Fibroblast of skin of back (primary cell): ENCODE measurements at regions not wholly inside any gene's neighbourhood (a gene's known extent, or its start where the extent isn't known, plus 50 kb on each side); places are given as distances from the start of the nearest gene placed in this dataset.

Source experiments
- DNase-seq: peaks from one replicate; pipeline ENCODE4 v3.0.0-alpha.2; 2013

- DNase-seq, result no peak
These were observed 1013.8 kb upstream of the EEF2KMT start for GRCh38 chr16:6111390-6111789.

GRCh38 chr16:6110346-6110745 lies 1012.8 kb upstream of the EEF2KMT start:
- no peak for DNase-seq

GRCh38 chr16:6106061-6106460 lies 1008.5 kb upstream of the EEF2KMT start:
- no peak for DNase-seq

GRCh38 chr16:6105115-6105514 lies 1007.5 kb upstream of the EEF2KMT start:
- no peak for DNase-seq

GRCh38 chr16:6104428-6104827 lies 1006.8 kb upstream of the EEF2KMT start:
- DNase-seq, result no peak

- no peak for DNase-seq
These were observed 1006.0 kb upstream of the EEF2KMT start for GRCh38 chr16:6103561-6103960.

- no peak for DNase-seq
These were observed 1001.5 kb upstream of the EEF2KMT start for GRCh38 chr16:6099102-6099501.

GRCh38 chr16:6096931-6097670 lies 999.5 kb upstream of the EEF2KMT start:
- DNase-seq, result no peak

- DNase-seq, result no peak
These were observed 997.8 kb upstream of the EEF2KMT start for GRCh38 chr16:6095414-6095813.

GRCh38 chr16:6091021-6091420 lies 993.4 kb upstream of the EEF2KMT start:
- DNase-seq, result no peak

GRCh38 chr16:6081320-6081976 lies 983.9 kb upstream of the EEF2KMT start:
- DNase-seq, result peak; percentile 2

GRCh38 chr16:6076631-6077030 lies 979.0 kb upstream of the EEF2KMT start:
- DNase-seq, result no peak

GRCh38 chr16:6068063-6068462 lies 970.5 kb upstream of the EEF2KMT start:
- DNase-seq, result no peak

- no peak for DNase-seq
These were observed 969.1 kb upstream of the EEF2KMT start for GRCh38 chr16:6066652-6067051.

- no peak for DNase-seq
These were observed 965.9 kb upstream of the EEF2KMT start for GRCh38 chr16:6063526-6063925.

GRCh38 chr16:6059671-6060070 lies 962.1 kb upstream of the EEF2KMT start:
- DNase-seq, result no peak

- no peak for DNase-seq
These were observed 960.2 kb upstream of the EEF2KMT start for GRCh38 chr16:6057821-6058220.

- no peak for DNase-seq
These were observed 950.4 kb upstream of the EEF2KMT start for GRCh38 chr16:6048017-6048416.

- DNase-seq, result no peak
These were observed 949.7 kb upstream of the EEF2KMT start for GRCh38 chr16:6047325-6047724.

- DNase-seq, result no peak
These were observed 941.5 kb upstream of the EEF2KMT start for GRCh38 chr16:6038941-6039645.

GRCh38 chr16:6035161-6035560 lies 937.6 kb upstream of the EEF2KMT start:
- DNase-seq, result no peak

GRCh38 chr16:6034511-6034910 lies 936.9 kb upstream of the EEF2KMT start:
- DNase-seq, result no peak

- no peak for DNase-seq
These were observed 934.8 kb upstream of the EEF2KMT start for GRCh38 chr16:6032438-6032837.

GRCh38 chr16:6031567-6031966 lies 934.0 kb upstream of the EEF2KMT start:
- no peak for DNase-seq
